MM.1S (cell line): ENCODE measurements at regions not wholly inside any gene's neighbourhood (a gene's known extent, or its start where the extent isn't known, plus 50 kb on each side); places are given as distances from the start of the nearest gene placed in this dataset.

Experiments
- DNase-seq: peaks from one replicate; pipeline ENCODE4 v3.0.0-alpha.2; 2015
- H2AFZ ChIP-seq: fragments of 300-600 bp; sonication (generic); 2 replicates; pipeline ENCODE4 v1.6.0; 2016; ENCODE audit warnings: antibody characterized with exemption, low read length
- H3F3A ChIP-seq: fragments of 300-600 bp; sonication (generic); 2 replicates; pipeline ENCODE4 v1.6.1; 2016; ENCODE audit warnings: mild to moderate bottlenecking, antibody characterized with exemption, low read length, moderate library complexity, mixed read lengths; ENCODE audit not compliant: insufficient read depth
- H3K27ac ChIP-seq: fragments of 300-600 bp; sonication (generic); 2 replicates; pipeline ENCODE4 v1.5.1; 2016; ENCODE audit warnings: mild to moderate bottlenecking, low read length
- H3K27me3 ChIP-seq: fragments of 300-600 bp; sonication (generic); replicated peaks from 2 replicates; pipeline ENCODE4 v1.6.0; 2016; ENCODE audit warnings: low read length; ENCODE audit not compliant: insufficient read depth
- H3K36me3 ChIP-seq: fragments of 300-600 bp; sonication (generic); replicated peaks from 2 replicates; pipeline ENCODE4 v1.6.1; 2016; ENCODE audit warnings: mild to moderate bottlenecking, low read length, mixed read lengths; ENCODE audit not compliant: insufficient read depth
- H3K4me1 ChIP-seq: fragments of 300-600 bp; sonication (generic); 2 replicates; pipeline ENCODE4 v1.6.1; 2016; ENCODE audit warnings: low read length, mixed read lengths
- H3K4me2 ChIP-seq: fragments of 300-600 bp; sonication (generic); 2 replicates; pipeline ENCODE4 v1.6.0; 2016; ENCODE audit warnings: low read depth, low read length
- H3K4me3 ChIP-seq: fragments of 300-600 bp; sonication (generic); 2 replicates; pipeline ENCODE4 v1.5.1; 2016; ENCODE audit warnings: low read length, mixed read lengths
- H3K79me2 ChIP-seq: fragments of 300-600 bp; sonication (generic); 2 replicates; pipeline ENCODE4 v1.6.1; 2016; ENCODE audit warnings: mixed run types, low read length, mixed read lengths
- H3K9ac ChIP-seq: fragments of 300-600 bp; sonication (generic); 2 replicates; pipeline ENCODE4 v1.6.1; 2016; ENCODE audit warnings: low read length, mixed read lengths
- H3K9me2 ChIP-seq: fragments of 300-600 bp; sonication (generic); replicated peaks from 2 replicates; pipeline ENCODE4 v1.6.1; 2016; ENCODE audit warnings: mild to moderate bottlenecking, low read length, mixed read lengths; ENCODE audit not compliant: insufficient read depth
- H3K9me3 ChIP-seq: fragments of 300-600 bp; sonication (generic); replicated peaks from 2 replicates; pipeline ENCODE4 v1.6.1; 2016; ENCODE audit warnings: mild to moderate bottlenecking, low read length, mixed read lengths; ENCODE audit not compliant: insufficient read depth
- H4K20me1 ChIP-seq: fragments of 300-600 bp; sonication (generic); 2 replicates; pipeline ENCODE4 v1.6.1; 2016; ENCODE audit warnings: mild to moderate bottlenecking, low read length, moderate library complexity, mixed read lengths; ENCODE audit not compliant: insufficient read depth
- EZH2 ChIP-seq: fragments of 300-600 bp; sonication (generic); optimal IDR thresholded peaks from 2 replicates; pipeline ENCODE3; 2017; ENCODE audit warnings: low read depth, mild to moderate bottlenecking, antibody characterized with exemption, low read length, mixed read lengths
- EZH2phosphoT487 ChIP-seq: fragments of 300-600 bp; sonication (generic); IDR thresholded peaks from 2 replicates; pipeline ENCODE4 v1.6.1; 2018; ENCODE audit warnings: antibody characterized with exemption, low read length
- TF ChIP-seq, protein P1 (sequence below): fragments of 300-600 bp; sonication (generic); IDR thresholded peaks from 2 replicates; pipeline ENCODE4 v1.5.1; 2016; ENCODE audit warnings: antibody characterized with exemption, low read length, mixed read lengths

DNA sequence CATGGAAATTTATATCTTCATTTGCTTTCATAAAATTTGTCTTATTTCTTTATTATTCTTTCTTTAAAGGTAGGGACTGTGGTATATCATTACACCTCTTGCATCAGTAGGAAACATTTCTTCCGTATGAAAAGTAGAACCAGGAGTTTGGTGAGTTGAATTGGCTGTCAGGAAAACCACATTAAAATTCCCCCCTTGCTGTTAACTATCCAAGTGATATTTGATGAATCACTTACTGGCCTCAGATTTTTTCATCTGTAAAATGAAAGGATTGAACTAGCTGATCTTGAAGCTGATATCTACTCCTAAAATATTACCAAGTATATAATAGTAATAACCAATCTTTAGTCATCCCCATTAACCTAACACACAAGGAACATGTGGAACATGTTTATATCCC lies 460.9 kb downstream of the GJA1 start:
- TF ChIP-seq EZH2phosphoT487 (no peak), EZH2 (no peak)
- TF ChIP-seq, protein P1, sequence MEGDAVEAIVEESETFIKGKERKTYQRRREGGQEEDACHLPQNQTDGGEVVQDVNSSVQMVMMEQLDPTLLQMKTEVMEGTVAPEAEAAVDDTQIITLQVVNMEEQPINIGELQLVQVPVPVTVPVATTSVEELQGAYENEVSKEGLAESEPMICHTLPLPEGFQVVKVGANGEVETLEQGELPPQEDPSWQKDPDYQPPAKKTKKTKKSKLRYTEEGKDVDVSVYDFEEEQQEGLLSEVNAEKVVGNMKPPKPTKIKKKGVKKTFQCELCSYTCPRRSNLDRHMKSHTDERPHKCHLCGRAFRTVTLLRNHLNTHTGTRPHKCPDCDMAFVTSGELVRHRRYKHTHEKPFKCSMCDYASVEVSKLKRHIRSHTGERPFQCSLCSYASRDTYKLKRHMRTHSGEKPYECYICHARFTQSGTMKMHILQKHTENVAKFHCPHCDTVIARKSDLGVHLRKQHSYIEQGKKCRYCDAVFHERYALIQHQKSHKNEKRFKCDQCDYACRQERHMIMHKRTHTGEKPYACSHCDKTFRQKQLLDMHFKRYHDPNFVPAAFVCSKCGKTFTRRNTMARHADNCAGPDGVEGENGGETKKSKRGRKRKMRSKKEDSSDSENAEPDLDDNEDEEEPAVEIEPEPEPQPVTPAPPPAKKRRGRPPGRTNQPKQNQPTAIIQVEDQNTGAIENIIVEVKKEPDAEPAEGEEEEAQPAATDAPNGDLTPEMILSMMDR, result no peak
- Histone ChIP-seq H3K9me3 (no peaks in the 10 kb centered on the region), H4K20me1 (no peaks in the 10 kb centered on the region), H3K4me1 (no peaks in the 10 kb centered on the region), H3K36me3 (no peaks in the 10 kb centered on the region), H3F3A (no peaks in the 10 kb centered on the region), H3K4me2 (no peak overlapping the region), H3K4me3 (no peak overlapping the region), H3K9me2 (no peaks in the 10 kb centered on the region), H3K79me2 (no peaks in the 10 kb centered on the region), H2AFZ (no peak overlapping the region), H3K27ac (no peak overlapping the region), H3K27me3 (no peaks in the 10 kb centered on the region), H3K9ac (no peak overlapping the region)
- no peak for DNase-seq

DNA sequence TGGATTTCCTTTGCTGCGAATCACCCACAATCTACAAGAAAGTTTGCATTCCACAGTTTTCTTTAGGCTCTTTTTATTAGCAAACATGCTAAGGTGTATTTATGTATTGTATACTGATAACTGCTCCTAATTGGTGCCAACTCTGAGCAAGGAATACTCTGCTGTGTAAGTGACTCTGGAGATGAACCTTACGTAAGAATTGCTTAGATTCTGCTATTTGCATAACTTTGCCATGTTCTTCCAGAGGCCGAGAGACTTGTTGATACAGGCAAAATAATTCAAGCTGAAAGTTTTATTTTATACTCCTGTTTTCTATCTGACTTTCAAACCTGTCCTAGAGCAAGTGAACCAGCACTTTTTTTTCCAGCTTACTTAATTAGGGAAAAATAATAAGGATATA lies 461.3 kb downstream of the GJA1 start:
- Histone ChIP-seq H3K27ac (no peak overlapping the region), H3K79me2 (no peaks in the 10 kb centered on the region), H3K4me2 (no peak overlapping the region), H2AFZ (no peak overlapping the region), H3K36me3 (no peaks in the 10 kb centered on the region), H3K9me2 (no peaks in the 10 kb centered on the region), H4K20me1 (no peaks in the 10 kb centered on the region), H3K27me3 (no peaks in the 10 kb centered on the region), H3K9me3 (no peaks in the 10 kb centered on the region), H3K4me1 (no peaks in the 10 kb centered on the region), H3K4me3 (no peak overlapping the region), H3K9ac (no peak overlapping the region), H3F3A (no peaks in the 10 kb centered on the region)
- no peak for DNase-seq
- TF ChIP-seq EZH2phosphoT487 (no peak), EZH2 (no peak)
- TF ChIP-seq, protein P1, result no peak

DNA sequence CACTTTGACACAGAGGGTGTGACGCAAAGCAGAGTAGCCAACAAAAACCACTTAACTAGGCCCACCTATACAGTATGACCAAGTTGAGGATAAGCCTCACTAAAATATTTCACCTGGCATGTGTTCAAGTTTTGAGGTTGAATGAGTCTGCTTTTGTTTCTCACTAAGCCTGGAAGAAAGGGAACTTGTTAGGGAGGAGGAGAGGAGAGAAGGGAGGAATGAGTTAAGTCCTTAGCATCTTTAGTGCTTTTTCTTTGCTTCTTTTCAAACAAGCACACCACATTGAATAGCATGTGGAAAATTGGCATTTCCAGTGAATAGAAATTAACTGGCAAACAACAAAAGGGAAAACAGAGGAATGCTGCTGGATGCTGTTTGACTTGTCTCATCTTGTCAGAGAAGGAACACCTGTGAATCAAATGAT lies 461.9 kb downstream of the GJA1 start:
- H3K27me3 ChIP-seq, result no peaks in the 10 kb centered on the region
- no peak overlapping the region for H3K9ac ChIP-seq
- H3K27ac ChIP-seq, result no peak overlapping the region
- no peak for DNase-seq
- no peaks in the 10 kb centered on the region for H3F3A ChIP-seq
- no peaks in the 10 kb centered on the region for H3K9me3 ChIP-seq
- no peak overlapping the region for H3K4me2 ChIP-seq
- H4K20me1 ChIP-seq, result no peaks in the 10 kb centered on the region
- no peaks in the 10 kb centered on the region for H3K36me3 ChIP-seq
- TF ChIP-seq, protein P1, result no peak
- TF ChIP-seq EZH2, result no peak
- no peak for TF ChIP-seq EZH2phosphoT487
- H3K79me2 ChIP-seq, result no peaks in the 10 kb centered on the region
- H3K4me3 ChIP-seq, result no peak overlapping the region
- H2AFZ ChIP-seq, result no peak overlapping the region
- no peaks in the 10 kb centered on the region for H3K9me2 ChIP-seq
- no peaks in the 10 kb centered on the region for H3K4me1 ChIP-seq
